B cell (primary cell): ENCODE measurements at regions not wholly inside any gene's neighbourhood (a gene's known extent, or its start where the extent isn't known, plus 50 kb on each side); places are given as distances from the start of the nearest gene placed in this dataset.
"Not testable (repeated sequence)": the region's sequence is repeated elsewhere in the genome, so short reads cannot be mapped to it uniquely, and the experiment has no call there.

ENCODE experiments used
- ATAC-seq: fragments of 200-7000 bp; cut with Tn5 transposase; one replicate; pipeline ENCODE4 v1.10.0; 2021; ENCODE audit warnings: low read depth, mild to moderate bottlenecking, moderate number of reproducible peaks, moderate library complexity
- CTCF ChIA-PET: fragments of 350-600 bp; sonication (Branson Sonifier 250); formaldehyde crosslinking; loops from one replicate; lab custom pipeline; 2021; ENCODE audit warnings: antibody characterized with exemption, inconsistent platforms; lab: Charles Lee
- POLR2A ChIA-PET: fragments of 350-600 bp; sonication (Branson Sonifier 250); formaldehyde crosslinking; loops from one replicate; lab custom pipeline; 2021; ENCODE audit warnings: antibody characterized with exemption; lab: Charles Lee
- DNase-seq: peaks from one replicate; pipeline ENCODE4 v3.0.0; 2013
- H2AFZ ChIP-seq: 2 replicates; pipeline ENCODE4 v1.6.1; 2012; ENCODE audit warnings: mild to moderate bottlenecking, low read depth, low read length; ENCODE audit not compliant: insufficient read depth, poor library complexity, severe bottlenecking
- H3K27ac ChIP-seq, 2 donors: 1 replicate in 1 of 2; 2 replicates in 1 of 2; pipeline ENCODE4 v1.5.1; 2012 to 2013; ENCODE audit warnings: low read length in 2 of 2, mild to moderate bottlenecking in 2 of 2, moderate library complexity in 1 of 2
- H3K27me3 ChIP-seq, 4 experiments: fragments of 200-600 bp in 1 of 4; sonication (generic) in 1 of 4; replicated peaks in 1 of 4; 1 replicate in 2 of 4; 2 replicates in 2 of 4; pipeline versions ENCODE4 v1.6.1 to v1.7.0; 2013 to 2016; ENCODE audit warnings: low read length in 3 of 4, mild to moderate bottlenecking in 2 of 4, mixed read lengths in 1 of 4, moderate library complexity in 1 of 4; ENCODE audit not compliant: insufficient read depth in 4 of 4, control insufficient read depth in 3 of 4; ENCODE audit errors: control extremely low read depth in 1 of 4
- H3K36me3 ChIP-seq, 2 experiments: replicated peaks in 1 of 2; 1 replicate in 1 of 2; 2 replicates in 1 of 2; pipeline versions ENCODE4 v1.6.1 to v1.7.1; 2013; ENCODE audit warnings: low read length in 1 of 2; ENCODE audit not compliant: insufficient read depth in 2 of 2, control insufficient read depth in 1 of 2; ENCODE audit errors: control extremely low read depth in 1 of 2, extremely low read depth in 1 of 2
- H3K4me1 ChIP-seq, 2 donors: fragments of 200-600 bp in 1 of 2; sonication (generic) in 1 of 2; 1 replicate in 1 of 2; 2 replicates in 1 of 2; pipeline versions ENCODE4 v1.5.1 to v1.6.1; 2013 to 2017; ENCODE audit warnings: low read length in 2 of 2; ENCODE audit not compliant: control insufficient read depth in 2 of 2, insufficient read depth in 2 of 2
- H3K4me2 ChIP-seq: replicated peaks from 2 replicates; pipeline ENCODE3; 2012; ENCODE audit warnings: mild to moderate bottlenecking, low read depth, low read length; ENCODE audit not compliant: poor library complexity, severe bottlenecking
- H3K4me3 ChIP-seq, 5 experiments: fragments of 200-600 bp in 1 of 5; sonication (generic) in 1 of 5; 1 replicate in 3 of 5; 2 replicates in 2 of 5; pipeline versions ENCODE4 v1.5.1 to v1.7.0; 2011 to 2016; ENCODE audit warnings: low read length in 4 of 5, mild to moderate bottlenecking in 4 of 5, low read depth in 2 of 5, control low read depth in 1 of 5, moderate library complexity in 1 of 5; ENCODE audit not compliant: insufficient read depth in 1 of 5; ENCODE audit errors: control extremely low read depth in 1 of 5, extremely low read depth in 1 of 5
- H3K79me2 ChIP-seq: fragments of 200-600 bp; sonication (generic); one replicate; pipeline ENCODE4 v1.6.0; 2016; ENCODE audit warnings: low read length; ENCODE audit not compliant: control insufficient read depth, insufficient read depth
- H3K9ac ChIP-seq: fragments of 200-600 bp; sonication (generic); 2 replicates; pipeline ENCODE4 v1.6.1; 2017; ENCODE audit warnings: mild to moderate bottlenecking, low read length, moderate library complexity
- H3K9me3 ChIP-seq, 3 donors: one replicate each; pipeline versions ENCODE4 v1.6.1 to v1.7.1; 2013; ENCODE audit warnings: low read length in 2 of 3; ENCODE audit not compliant: control insufficient read depth in 2 of 3, insufficient read depth in 1 of 3; ENCODE audit errors: control extremely low read depth in 1 of 3
- H4K20me1 ChIP-seq: 2 replicates; pipeline ENCODE4 v1.6.0; 2012; ENCODE audit warnings: mild to moderate bottlenecking, low read length; ENCODE audit not compliant: insufficient read depth, control insufficient read depth, poor library complexity, severe bottlenecking
- H3K27ac Mint-ChIP-seq: one replicate; pipeline ENCODE4 v1.8.0; 2021; ENCODE audit warnings: mixed read lengths
- H3K27me3 Mint-ChIP-seq: one replicate; pipeline ENCODE4 v1.8.0; 2021; ENCODE audit warnings: mixed read lengths
- H3K4me1 Mint-ChIP-seq: one replicate; pipeline ENCODE4 v1.8.0; 2021; ENCODE audit warnings: mixed read lengths
- H3K4me3 Mint-ChIP-seq: one replicate; pipeline ENCODE4 v1.8.0; 2021; ENCODE audit warnings: mixed read lengths
- H3K9me3 Mint-ChIP-seq: one replicate; pipeline ENCODE4 v1.8.0; 2022; ENCODE audit warnings: mixed read lengths; ENCODE audit not compliant: insufficient read depth
- EZH2 ChIP-seq: IDR thresholded peaks from 2 replicates; pipeline ENCODE4 v1.6.1; 2012; ENCODE audit warnings: borderline replicate concordance, low read depth, mild to moderate bottlenecking, moderate library complexity, low read length; ENCODE audit not compliant: insufficient read depth, poor library complexity, severe bottlenecking
- WGBS: methylation state at CpG from one replicate; pipeline ENCODE4 v1.1.5; 2013; ENCODE audit warnings: missing lambda C conversion rate; ENCODE audit not compliant: insufficient coverage; 5-methylcytosine and 5-hydroxymethylcytosine counted together
- intact Hi-C: fragments of 100-400 bp; cut with micrococcal nuclease; formaldehyde crosslinking; loops from one replicate; pipeline ENCODE4 v1.10.0; 2022
- TF ChIP-seq, protein P1 (sequence below): fragments of 200-600 bp; IDR thresholded peaks from one replicate; pipeline ENCODE4 v1.8.0; 2022; ENCODE audit warnings: antibody characterized with exemption, mild to moderate bottlenecking

DNA sequence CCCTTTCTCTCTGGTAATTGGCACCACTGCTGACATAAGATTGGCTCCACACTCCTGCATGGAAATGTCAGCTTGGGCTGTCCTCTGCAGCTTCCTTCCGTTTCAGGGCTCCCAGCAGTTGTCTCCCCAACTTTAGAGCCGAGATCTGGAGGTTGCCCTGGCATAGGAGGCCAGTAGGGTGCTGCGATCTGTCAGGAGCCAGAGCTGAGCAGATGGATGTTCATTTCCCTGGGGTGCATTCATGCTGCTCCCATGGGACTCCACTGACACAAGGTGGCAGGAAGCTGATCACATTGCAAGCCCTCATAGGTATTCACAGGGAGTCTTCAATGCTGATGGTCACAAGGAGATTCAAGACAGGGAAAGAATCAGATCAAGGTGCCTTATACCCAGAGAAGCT, 116.6 kb upstream of the RAI2 start:
- Mint-ChIP-seq H3K27me3 (no peaks in the 10 kb centered on the region), H3K4me1 (no peaks in the 10 kb centered on the region), H3K4me3 (no peak overlapping the region), H3K27ac (no peak overlapping the region), H3K9me3 (no peaks in the 10 kb centered on the region)
- WGBS = 60% methylated on average over 3 of the region's 3 CpGs
- H4K20me1 ChIP-seq = no peaks in the 10 kb centered on the region
- TF ChIP-seq, protein P1, sequence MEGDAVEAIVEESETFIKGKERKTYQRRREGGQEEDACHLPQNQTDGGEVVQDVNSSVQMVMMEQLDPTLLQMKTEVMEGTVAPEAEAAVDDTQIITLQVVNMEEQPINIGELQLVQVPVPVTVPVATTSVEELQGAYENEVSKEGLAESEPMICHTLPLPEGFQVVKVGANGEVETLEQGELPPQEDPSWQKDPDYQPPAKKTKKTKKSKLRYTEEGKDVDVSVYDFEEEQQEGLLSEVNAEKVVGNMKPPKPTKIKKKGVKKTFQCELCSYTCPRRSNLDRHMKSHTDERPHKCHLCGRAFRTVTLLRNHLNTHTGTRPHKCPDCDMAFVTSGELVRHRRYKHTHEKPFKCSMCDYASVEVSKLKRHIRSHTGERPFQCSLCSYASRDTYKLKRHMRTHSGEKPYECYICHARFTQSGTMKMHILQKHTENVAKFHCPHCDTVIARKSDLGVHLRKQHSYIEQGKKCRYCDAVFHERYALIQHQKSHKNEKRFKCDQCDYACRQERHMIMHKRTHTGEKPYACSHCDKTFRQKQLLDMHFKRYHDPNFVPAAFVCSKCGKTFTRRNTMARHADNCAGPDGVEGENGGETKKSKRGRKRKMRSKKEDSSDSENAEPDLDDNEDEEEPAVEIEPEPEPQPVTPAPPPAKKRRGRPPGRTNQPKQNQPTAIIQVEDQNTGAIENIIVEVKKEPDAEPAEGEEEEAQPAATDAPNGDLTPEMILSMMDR = no peak
- TF ChIP-seq EZH2 = no peak
- H3K4me1 ChIP-seq = no peaks in the 10 kb centered on the region
- H3K36me3 ChIP-seq = no peaks in the 10 kb centered on the region
- no peaks in the 10 kb centered on the region for H3K79me2 ChIP-seq
- no peak overlapping the region for H3K27ac ChIP-seq
- CTCF ChIA-PET = no interaction called here
- H3K9ac ChIP-seq = no peak overlapping the region
- POLR2A ChIA-PET = no interaction called here
- no peak overlapping the region for H3K4me2 ChIP-seq
- no peak overlapping the region for H3K4me3 ChIP-seq
- no peak for DNase-seq
- no peak overlapping the region for H2AFZ ChIP-seq
- intact Hi-C loops = no loop called here
- ATAC-seq = no peak
- peaks cover 0 to 1% (median 0%) of the 10 kb centered on the region in 3 donors for H3K9me3 ChIP-seq
- no peaks in the 10 kb centered on the region for H3K27me3 ChIP-seq

DNA sequence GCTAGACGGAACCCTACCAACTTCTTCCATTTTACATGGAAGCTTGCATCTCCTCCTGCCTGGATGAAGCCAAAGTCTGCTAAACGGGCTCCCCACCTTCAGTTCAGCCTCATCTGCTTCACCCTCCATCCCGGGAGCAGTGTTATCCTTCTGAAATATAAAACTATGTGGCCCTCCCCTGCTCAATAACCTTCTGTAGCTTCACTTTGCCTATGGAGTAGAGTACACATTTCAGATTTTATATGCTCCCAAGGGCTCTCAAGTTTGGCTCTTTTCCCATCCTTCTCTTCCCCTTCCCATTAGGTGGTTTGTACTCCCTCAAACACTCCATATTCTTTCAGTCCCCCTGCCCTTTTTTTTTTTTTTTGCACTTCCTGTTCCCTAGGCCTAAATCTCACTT, 115.9 kb upstream of the RAI2 start:
- Mint-ChIP-seq H3K4me3 (no peak overlapping the region), H3K27ac (no peak overlapping the region), H3K27me3 (no peaks in the 10 kb centered on the region), H3K9me3 (no peaks in the 10 kb centered on the region), H3K4me1 (no peaks in the 10 kb centered on the region)
- ATAC-seq (no peak), DNase-seq (no peak)
- no peaks in the 10 kb centered on the region for H3K4me1 ChIP-seq
- CTCF ChIA-PET = no interaction called here
- H3K27me3 ChIP-seq = no peaks in the 10 kb centered on the region
- H3K36me3 ChIP-seq = no peaks in the 10 kb centered on the region
- TF ChIP-seq EZH2 = no peak
- TF ChIP-seq, protein P1 = no peak
- POLR2A ChIA-PET = no interaction called here
- H4K20me1 ChIP-seq = no peaks in the 10 kb centered on the region
- intact Hi-C loops = no loop called here
- H3K27ac ChIP-seq = no peak overlapping the region
- WGBS = no CpG with 5 or more reads among the region's 3 CpGs
- H3K9ac ChIP-seq = no peak overlapping the region
- H3K9me3 ChIP-seq = no peaks in the 10 kb centered on the region
- no peak overlapping the region for H2AFZ ChIP-seq
- H3K79me2 ChIP-seq = no peaks in the 10 kb centered on the region
- no peak overlapping the region for H3K4me2 ChIP-seq
- no peak overlapping the region for H3K4me3 ChIP-seq

DNA sequence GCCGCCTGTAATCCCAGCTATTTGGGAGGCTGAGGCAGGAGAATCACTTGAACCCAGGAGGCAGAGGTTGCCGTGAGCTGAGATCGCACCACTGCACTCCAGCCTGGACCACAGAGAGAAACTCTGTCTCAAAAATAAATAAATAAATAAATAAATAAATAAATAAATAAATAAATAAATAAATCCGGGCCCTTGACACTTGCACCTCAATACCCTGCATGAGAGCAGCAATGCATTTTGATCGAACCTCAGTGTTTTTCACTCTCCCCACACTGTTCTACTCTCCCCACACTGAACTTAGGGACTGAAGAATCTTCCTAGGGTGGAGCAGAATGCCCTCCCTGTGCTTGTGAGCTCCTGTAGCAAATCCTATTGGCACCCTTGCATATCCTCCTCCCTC, 114.3 kb upstream of the RAI2 start:
- DNase-seq, CTCF ChIA-PET, ATAC-seq, H3K27ac Mint-ChIP-seq, H3K36me3 ChIP-seq, H3K9me3 Mint-ChIP-seq, H3K4me1 ChIP-seq, H3K4me3 ChIP-seq, H3K9me3 ChIP-seq, H3K4me3 Mint-ChIP-seq, H3K79me2 ChIP-seq, H3K9ac ChIP-seq, H3K4me2 ChIP-seq, H2AFZ ChIP-seq, H4K20me1 ChIP-seq, H3K27me3 ChIP-seq, H3K27me3 Mint-ChIP-seq, H3K27ac ChIP-seq, intact Hi-C loops, POLR2A ChIA-PET, H3K4me1 Mint-ChIP-seq: not testable (repeated sequence)
- WGBS = no CpG with 5 or more reads among the region's 5 CpGs
